Nucleus accumbens (tissue), 56 donors: ENCODE measurements at regions not wholly inside any gene's neighbourhood (a gene's known extent, or its start where the extent isn't known, plus 50 kb on each side); places are given as distances from the start of the nearest gene placed in this dataset.
"Not testable (repeated sequence)": the region's sequence is repeated elsewhere in the genome, so short reads cannot be mapped to it uniquely, and the experiment has no call there.

Experiments used
- DNase-seq, 56 donors: peaks; one replicate each; lab custom pipeline; 2025; lab: John Stamatoyannopoulos, UW

- DNase-seq = peak in 3 of 56 donors; percentile 1 to 18 (median 2)
Observed at GRCh38 chr1:185681034-185681633, 53.1 kb upstream of the HMCN1 start.

DNA sequence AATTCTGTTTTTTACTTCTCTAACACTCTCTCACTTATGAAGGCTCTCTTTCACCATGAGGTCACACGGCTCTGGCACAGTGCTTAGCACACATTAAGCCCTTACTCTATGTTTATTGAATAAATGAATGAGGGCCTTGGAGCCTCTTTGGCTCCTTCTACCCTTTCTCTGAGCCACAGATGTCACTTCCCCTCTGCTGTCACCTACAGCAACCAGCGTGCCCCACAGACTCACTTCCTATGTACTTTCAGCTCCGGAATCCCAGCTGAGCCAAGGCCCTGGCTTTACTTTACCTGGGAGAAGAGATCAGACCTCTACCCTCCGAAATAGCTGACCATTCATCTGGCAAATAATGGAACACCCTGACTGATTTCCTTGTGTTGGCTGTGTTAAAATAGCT lies 53.7 kb upstream of the HMCN1 start:
- no peak for DNase-seq

DNA sequence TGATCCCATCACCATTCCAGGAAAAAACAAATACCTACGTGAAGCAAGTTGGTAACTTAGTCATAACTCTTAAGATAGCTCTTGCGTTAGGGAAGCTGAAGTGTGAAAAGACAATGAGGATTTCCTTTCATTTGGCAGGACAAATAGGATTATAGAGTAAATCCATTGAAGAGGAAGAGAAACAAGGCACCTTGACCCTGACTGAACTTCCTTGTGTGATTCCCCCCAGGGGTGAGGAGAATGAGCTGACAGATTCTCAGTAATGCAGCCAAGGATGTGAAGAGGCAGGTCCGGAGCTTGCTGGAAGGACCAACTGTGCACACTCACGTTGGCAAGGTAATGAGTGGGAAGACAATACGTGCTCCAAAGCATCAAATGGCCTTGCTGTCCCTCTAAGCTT lies 55.0 kb upstream of the HMCN1 start:
- DNase-seq = no peak

- DNase-seq = no peak
Observed at GRCh38 chr1:185676969-185677368, 57.2 kb upstream of the HMCN1 start.

GRCh38 chr1:185674201-185674600 lies 60.0 kb upstream of the HMCN1 start:
- no peak for DNase-seq

DNA sequence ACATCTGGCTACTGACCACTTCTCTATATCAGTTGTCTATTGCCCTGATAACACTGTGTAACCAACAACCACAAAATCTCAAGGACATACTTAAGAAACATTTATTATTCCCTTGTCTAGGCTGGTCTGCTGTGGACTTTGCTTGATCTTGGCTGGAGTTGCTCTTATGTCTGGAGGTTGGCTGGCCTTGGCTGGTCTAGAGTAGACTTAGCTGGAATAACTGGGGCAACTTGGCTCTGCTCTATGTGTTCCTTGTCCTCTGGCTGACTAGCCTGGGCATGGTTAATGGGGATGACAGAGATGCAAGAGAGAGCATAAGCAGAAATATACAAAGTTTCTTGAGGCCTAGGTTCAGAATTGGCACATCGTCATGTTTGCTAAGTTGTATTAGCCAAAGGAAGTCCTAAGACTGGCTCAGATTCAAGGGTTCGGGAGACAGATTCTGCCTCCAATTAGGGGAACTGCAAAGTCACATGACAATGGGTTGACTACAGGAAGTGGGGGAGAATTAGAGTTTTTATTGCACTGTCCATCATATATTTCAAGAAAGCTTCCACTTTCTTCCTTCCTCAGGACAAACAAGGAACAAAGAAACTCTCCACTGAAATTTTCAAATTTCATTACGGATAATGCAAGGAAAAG lies 61.4 kb upstream of the HMCN1 start:
- DNase-seq = no peak

GRCh38 chr1:185670187-185670627 lies 64.0 kb upstream of the HMCN1 start:
- peak in 7 of 56 donors; percentile 4 to 49 (median 9) for DNase-seq

DNA sequence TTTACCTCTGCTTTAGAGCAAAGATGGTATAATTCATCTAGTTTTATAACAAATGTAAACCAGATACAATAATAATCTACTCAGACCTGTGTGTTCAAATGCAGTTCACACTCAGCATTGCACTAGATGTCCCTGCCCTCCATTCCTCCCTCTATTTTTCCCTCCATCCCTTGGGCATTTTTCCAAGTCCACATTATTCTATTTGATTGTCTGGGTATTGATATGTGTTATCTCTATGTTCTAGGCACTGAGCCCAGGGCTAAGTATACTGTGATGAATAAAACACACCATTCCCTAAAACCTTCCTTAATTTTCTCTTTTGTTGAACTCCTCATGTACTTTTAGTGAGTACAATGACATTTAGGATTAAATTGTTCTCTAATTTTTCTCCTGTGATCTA lies 66.2 kb upstream of the HMCN1 start:
- DNase-seq = no peak

- DNase-seq = no peak
Observed at GRCh38 chr1:185666582-185666981, 67.6 kb upstream of the HMCN1 start.

DNA sequence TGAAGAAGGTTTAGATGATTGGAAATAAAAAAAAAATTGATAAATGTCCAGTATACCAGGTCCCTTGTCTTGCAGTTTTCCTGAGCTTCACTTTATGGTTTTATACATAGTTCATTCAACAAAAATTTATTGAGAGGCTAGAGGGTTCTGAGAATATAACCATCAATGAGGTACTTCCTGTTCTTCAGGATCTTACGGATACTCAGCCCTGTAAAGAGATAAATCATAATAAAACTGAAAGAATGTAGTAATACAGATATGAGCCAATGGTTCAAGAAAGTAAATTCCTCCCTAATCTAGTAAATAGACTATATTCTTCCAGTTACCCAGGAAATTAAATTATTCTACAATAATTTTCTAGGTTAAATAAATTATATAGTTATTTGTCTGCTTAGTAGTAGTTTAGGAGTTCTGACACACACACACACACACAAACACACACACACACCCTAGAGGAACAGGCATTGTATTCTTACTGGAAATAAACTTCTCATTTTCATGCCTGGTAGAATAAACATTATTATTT lies 70.4 kb upstream of the HMCN1 start:
- no peak for DNase-seq

- no peak for DNase-seq
Observed at GRCh38 chr1:185663332-185663731, 70.9 kb upstream of the HMCN1 start.

DNA sequence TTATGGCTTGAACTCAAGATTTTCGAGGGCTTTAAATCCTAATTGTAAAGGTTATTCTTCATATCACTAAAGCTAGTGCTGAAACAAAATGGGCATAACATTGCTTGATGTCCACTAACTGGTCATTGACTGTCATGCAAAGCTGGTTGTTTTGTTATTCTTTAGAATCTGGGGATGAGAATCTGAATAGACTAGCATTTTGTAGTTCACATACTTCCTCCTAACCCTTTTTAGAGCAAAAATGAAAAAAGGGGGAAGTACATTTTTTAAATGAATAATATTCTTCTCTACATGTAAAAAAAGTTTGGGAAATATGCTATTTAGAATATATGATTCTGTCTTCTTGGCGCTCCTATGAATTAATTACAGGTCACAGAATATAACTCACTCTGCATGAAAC lies 72.2 kb upstream of the HMCN1 start:
- DNase-seq = no peak

GRCh38 chr1:185656663-185657062 lies 77.5 kb upstream of the HMCN1 start:
- no peak for DNase-seq

DNA sequence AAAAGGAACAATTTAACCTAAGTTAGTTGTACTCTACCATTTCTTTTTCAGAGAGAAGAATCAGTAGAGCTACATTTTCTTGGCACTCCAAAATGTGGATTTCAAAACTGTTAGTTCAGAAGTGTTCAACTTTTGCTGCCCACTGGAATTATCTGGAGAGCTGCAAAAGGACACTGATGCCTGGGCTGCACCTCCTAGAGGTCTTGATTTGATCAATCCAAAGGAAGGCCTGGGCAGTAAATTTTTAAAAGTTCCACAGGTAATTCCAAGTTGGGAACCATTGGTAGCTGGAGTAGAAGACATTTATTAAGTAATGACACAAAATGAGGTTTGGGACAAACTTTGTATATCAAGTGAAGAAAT lies 79.3 kb upstream of the HMCN1 start:
- DNase-seq = no peak

- no peak for DNase-seq
Observed at GRCh38 chr1:185654199-185654951, 79.8 kb upstream of the HMCN1 start.

- DNase-seq = no peak
Observed at GRCh38 chr1:185653615-185654014, 80.6 kb upstream of the HMCN1 start.

- no peak for DNase-seq
Observed at GRCh38 chr1:185652348-185652747, 81.8 kb upstream of the HMCN1 start.

GRCh38 chr1:185650602-185651230 lies 83.5 kb upstream of the HMCN1 start:
- DNase-seq = no peak

DNA sequence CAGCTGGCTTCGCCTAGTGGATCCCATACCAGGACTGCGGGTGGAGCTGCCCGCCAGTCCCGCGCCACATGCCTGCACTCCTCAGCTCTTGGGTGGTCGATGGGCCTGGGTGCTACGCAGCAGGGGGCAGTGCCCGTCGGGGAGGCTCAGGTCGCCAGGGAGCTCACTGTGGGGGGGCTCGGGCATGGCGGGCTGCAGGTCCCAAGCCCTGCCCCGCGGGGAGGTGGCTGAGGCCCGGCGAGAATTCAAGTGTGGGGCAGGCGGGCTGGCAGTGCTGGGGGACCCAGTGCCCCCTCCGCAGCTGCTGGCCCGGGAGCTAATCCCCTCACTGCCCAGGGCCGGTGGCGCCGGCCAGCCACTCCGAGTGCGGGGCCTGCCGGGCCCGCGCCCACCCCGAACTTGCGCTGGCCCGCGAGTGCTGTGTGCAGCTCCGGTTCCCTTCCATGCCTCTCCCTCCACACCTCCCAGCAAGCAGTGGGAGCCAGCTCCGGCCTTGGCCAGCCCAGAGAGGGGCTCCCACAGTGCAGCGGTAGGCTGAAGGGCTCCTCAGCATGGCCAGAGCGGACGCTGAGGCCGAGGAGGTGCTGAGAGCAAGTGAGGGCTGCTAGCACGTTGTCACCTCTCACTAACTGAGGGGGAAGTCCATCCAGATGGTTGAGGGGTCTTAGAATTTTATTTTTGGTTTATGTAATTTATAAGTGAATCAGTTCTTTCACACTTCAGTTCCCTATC lies 85.2 kb upstream of the HMCN1 start:
- DNase-seq = no peak

GRCh38 chr1:185647597-185648267 lies 86.5 kb upstream of the HMCN1 start:
- not testable (repeated sequence) for DNase-seq
